ENCODE measurements at regions not wholly inside any gene's neighbourhood (a gene's known extent, or its start where the extent isn't known, plus 50 kb on each side); places are given as distances from the start of the nearest gene placed in this dataset.
"Not testable (repeated sequence)": the region's sequence is repeated elsewhere in the genome, so short reads cannot be mapped to it uniquely, and the experiment has no call there.

DNA sequence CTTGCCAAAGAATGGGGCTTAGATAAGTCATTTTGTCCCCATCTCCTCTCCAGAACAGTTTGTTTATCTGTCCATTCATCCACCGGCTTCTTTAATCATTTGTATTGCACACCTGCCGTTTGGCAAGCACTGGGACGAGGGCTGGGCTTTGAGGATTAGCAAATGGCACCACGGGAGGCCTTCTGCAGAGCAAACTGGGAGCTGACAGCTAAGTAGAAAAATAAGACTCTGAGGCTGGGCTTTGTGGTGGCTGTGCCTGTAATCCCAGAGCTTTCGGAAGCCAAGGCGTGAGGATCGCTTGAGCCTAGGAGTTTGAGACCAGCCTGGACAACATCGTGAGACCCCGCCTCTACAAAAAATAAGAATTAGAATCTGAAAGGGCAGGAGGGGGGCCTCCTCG is 203.9 kb downstream of the NPIPB11 start:
- TF ChIP-seq CTCF (IDR thresholded peaks at IDR 0.05; ENCODE audit: poor library complexity, severe bottlenecking); EP300 (conservative IDR thresholded peaks at IDR 0.05; ENCODE audit: poor library complexity, severe bottlenecking); MXI1 (conservative IDR thresholded peaks at IDR 0.05; ENCODE audit: poor library complexity, severe bottlenecking); TAF1 (IDR thresholded peaks at IDR 0.05; ENCODE audit: low read depth); POLR2AphosphoS5 (IDR thresholded peaks at IDR 0.05); EZH2 (IDR thresholded peaks at IDR 0.05; ENCODE audit: borderline replicate concordance, insufficient read depth, low read length, poor library complexity, severe bottlenecking): not testable (repeated sequence)
- TF ChIP-seq, protein P1, sequence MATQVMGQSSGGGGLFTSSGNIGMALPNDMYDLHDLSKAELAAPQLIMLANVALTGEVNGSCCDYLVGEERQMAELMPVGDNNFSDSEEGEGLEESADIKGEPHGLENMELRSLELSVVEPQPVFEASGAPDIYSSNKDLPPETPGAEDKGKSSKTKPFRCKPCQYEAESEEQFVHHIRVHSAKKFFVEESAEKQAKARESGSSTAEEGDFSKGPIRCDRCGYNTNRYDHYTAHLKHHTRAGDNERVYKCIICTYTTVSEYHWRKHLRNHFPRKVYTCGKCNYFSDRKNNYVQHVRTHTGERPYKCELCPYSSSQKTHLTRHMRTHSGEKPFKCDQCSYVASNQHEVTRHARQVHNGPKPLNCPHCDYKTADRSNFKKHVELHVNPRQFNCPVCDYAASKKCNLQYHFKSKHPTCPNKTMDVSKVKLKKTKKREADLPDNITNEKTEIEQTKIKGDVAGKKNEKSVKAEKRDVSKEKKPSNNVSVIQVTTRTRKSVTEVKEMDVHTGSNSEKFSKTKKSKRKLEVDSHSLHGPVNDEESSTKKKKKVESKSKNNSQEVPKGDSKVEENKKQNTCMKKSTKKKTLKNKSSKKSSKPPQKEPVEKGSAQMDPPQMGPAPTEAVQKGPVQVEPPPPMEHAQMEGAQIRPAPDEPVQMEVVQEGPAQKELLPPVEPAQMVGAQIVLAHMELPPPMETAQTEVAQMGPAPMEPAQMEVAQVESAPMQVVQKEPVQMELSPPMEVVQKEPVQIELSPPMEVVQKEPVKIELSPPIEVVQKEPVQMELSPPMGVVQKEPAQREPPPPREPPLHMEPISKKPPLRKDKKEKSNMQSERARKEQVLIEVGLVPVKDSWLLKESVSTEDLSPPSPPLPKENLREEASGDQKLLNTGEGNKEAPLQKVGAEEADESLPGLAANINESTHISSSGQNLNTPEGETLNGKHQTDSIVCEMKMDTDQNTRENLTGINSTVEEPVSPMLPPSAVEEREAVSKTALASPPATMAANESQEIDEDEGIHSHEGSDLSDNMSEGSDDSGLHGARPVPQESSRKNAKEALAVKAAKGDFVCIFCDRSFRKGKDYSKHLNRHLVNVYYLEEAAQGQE (IDR thresholded peaks at IDR 0.05; ENCODE audit: borderline replicate concordance), result not testable (repeated sequence)
